Breast epithelium (tissue), 4 donors: ENCODE measurements at regions not wholly inside any gene's neighbourhood (a gene's known extent, or its start where the extent isn't known, plus 50 kb on each side); places are given as distances from the start of the nearest gene placed in this dataset.

ENCODE experiments used
- DNase-seq, 2 donors: peaks; one replicate each; pipeline ENCODE4 v3.0.0-alpha.2; 2019; ENCODE audit warnings: low spot score in 2 of 2
- H3K27ac ChIP-seq, 2 donors: fragments of 200-600 bp; sonication (generic) in 1 of 2; one replicate each; pipeline ENCODE4 v1.5.1; 2016 to 2019; ENCODE audit warnings: mild to moderate bottlenecking in 1 of 2
- H3K27me3 ChIP-seq, 2 donors: fragments of 200-600 bp; sonication (generic) in 1 of 2; one replicate each; pipeline versions ENCODE4 v1.5.1 to v1.6.0; 2017 to 2019; ENCODE audit warnings: control low read depth in 1 of 2, mild to moderate bottlenecking in 1 of 2
- H3K36me3 ChIP-seq: fragments of 200-600 bp; one replicate; pipeline ENCODE4 v1.5.1; 2019
- H3K4me1 ChIP-seq, 2 donors: fragments of 200-600 bp; sonication (generic); one replicate each; pipeline ENCODE4 v1.5.1; 2016 to 2019; ENCODE audit warnings: control low read depth in 1 of 2
- H3K4me3 ChIP-seq, 3 donors: fragments of 200-600 bp; sonication (generic); 1 replicate in 2 of 3; 2 replicates in 1 of 3; pipeline ENCODE4 v1.5.1; 2016 to 2019; ENCODE audit warnings: mild to moderate bottlenecking in 3 of 3, moderate library complexity in 2 of 3
- H3K9me3 ChIP-seq, 2 donors: fragments of 200-600 bp; sonication (generic) in 1 of 2; one replicate each; pipeline ENCODE4 v1.5.1; 2016 to 2019; ENCODE audit warnings: control low read depth in 1 of 2
- CTCF ChIP-seq, 3 donors: fragments of 450-650 bp; IDR thresholded peaks; one replicate each; pipeline ENCODE4 v1.5.1; 2016 to 2017; ENCODE audit warnings: antibody characterized with exemption in 3 of 3, mild to moderate bottlenecking in 3 of 3, moderate library complexity in 3 of 3
- POLR2A ChIP-seq: fragments of 450-650 bp; IDR thresholded peaks from one replicate; pipeline ENCODE4 v1.6.1; 2016; ENCODE audit warnings: antibody characterized with exemption, mild to moderate bottlenecking, moderate library complexity
- POLR2AphosphoS5 ChIP-seq, 3 donors: sonication (generic); formaldehyde crosslinking; IDR thresholded peaks; one replicate each; pipeline ENCODE4 v1.6.1; 2017; ENCODE audit warnings: antibody characterized with exemption in 3 of 3
- intact Hi-C: fragments of 100-400 bp; cut with DNase I; formaldehyde crosslinking; loops from one replicate; pipeline ENCODE4 v1.15.1; 2023; ENCODE audit warnings: low total_unique reads

- no peak overlapping the region for H3K4me3 ChIP-seq
- H3K9me3 ChIP-seq = no peaks in the 10 kb centered on the region
- peak overlapping the region; percentile 29 to 61 for H3K27ac ChIP-seq
- H3K4me1 ChIP-seq = no peaks in the 10 kb centered on the region
- H3K27me3 ChIP-seq = no peaks in the 10 kb centered on the region
- no peaks in the 10 kb centered on the region for H3K36me3 ChIP-seq
- intact Hi-C loops = no loop called here
- no peak for DNase-seq
- TF ChIP-seq CTCF (IDR thresholded peaks at IDR 0.05) = no peak
- no peak for TF ChIP-seq POLR2A
- TF ChIP-seq POLR2AphosphoS5 (IDR thresholded peaks at IDR 0.05) = no peak
Observed at GRCh38 chr10:30185916-30186315, 126.5 kb upstream of the JCAD start.

GRCh38 chr10:30185341-30185740, 126.0 kb upstream of the JCAD start:
- TF ChIP-seq CTCF (IDR thresholded peaks at IDR 0.05) (no peak), POLR2AphosphoS5 (IDR thresholded peaks at IDR 0.05) (no peak), POLR2A (no peak)
- DNase-seq = no peak
- Histone ChIP-seq H3K9me3 (no peaks in the 10 kb centered on the region), H3K27me3 (no peaks in the 10 kb centered on the region), H3K27ac (no peak overlapping the region), H3K4me1 (no peaks in the 10 kb centered on the region), H3K4me3 (no peak overlapping the region), H3K36me3 (no peaks in the 10 kb centered on the region)
- intact Hi-C loops = no loop called here

DNA sequence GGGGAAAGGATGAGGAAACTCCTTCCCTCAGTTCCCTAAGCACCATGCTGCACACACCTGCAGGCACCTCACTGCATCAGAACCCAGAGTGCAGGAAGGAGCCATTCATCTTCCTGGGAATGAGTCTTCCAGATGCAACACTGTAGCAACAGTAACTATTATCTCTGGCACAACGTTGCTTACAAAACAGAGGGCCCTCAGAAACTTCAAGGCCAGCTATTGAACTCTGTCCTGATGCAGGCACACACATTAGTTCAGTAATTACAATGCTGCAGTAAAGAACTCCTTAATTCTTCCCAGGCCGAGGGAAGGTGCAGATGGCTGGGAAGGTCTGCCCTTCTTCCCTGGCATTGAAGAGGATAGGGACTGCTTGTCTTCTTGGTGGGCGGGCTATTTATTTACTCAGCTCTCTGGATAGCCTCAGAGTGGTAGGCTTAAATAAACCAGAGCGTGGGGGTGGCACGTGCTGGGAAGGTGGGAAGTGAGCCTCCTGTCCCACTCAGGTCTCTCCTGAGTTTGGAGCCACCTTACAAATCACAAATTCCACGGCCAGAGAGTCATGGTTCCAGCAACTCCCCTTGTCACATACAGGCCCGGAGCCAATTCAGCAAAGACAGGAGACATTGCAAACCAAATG, 125.1 kb upstream of the JCAD start:
- intact Hi-C loops = no loop called here
- Histone ChIP-seq H3K36me3 (no peaks in the 10 kb centered on the region), H3K27ac (no peak overlapping the region), H3K4me1 (no peaks in the 10 kb centered on the region), H3K4me3 (no peak overlapping the region), H3K9me3 (no peaks in the 10 kb centered on the region), H3K27me3 (no peaks in the 10 kb centered on the region)
- no peak for DNase-seq
- no peak for TF ChIP-seq POLR2A
- TF ChIP-seq POLR2AphosphoS5 (IDR thresholded peaks at IDR 0.05) = no peak
- TF ChIP-seq CTCF (IDR thresholded peaks at IDR 0.05) = no peak

DNA sequence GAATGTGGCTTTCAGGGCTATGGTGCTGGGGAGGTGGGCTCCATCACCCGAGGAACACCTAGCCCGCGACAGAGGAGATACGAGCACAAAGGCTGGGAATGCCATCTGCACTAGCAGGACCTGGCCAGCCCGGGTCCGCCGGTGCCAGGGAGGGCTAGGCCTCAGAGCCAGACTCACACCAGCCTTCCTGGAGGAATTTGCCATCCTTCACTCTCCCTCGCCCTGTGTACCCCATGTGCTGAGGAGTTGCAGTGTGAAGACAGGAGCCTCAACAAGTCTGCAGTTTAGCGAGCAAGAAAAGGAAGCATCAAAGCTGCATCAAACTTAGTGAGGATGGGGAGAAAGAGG, 123.6 kb upstream of the JCAD start:
- no peaks in the 10 kb centered on the region for H3K9me3 ChIP-seq
- intact Hi-C loops = no loop called here
- H3K27ac ChIP-seq = peak overlapping the region; percentile 51 to 84
- H3K27me3 ChIP-seq = no peaks in the 10 kb centered on the region
- no peaks in the 10 kb centered on the region for H3K4me1 ChIP-seq
- DNase-seq = no peak
- no peak overlapping the region for H3K4me3 ChIP-seq
- TF ChIP-seq POLR2AphosphoS5 (IDR thresholded peaks at IDR 0.05) (no peak), CTCF (IDR thresholded peaks at IDR 0.05) (no peak), POLR2A (no peak)
- H3K36me3 ChIP-seq = no peaks in the 10 kb centered on the region

- H3K4me1 ChIP-seq = no peaks in the 10 kb centered on the region
- peak overlapping the region; percentile 51 to 84 for H3K27ac ChIP-seq
- H3K4me3 ChIP-seq = peak overlapping the region in 2 of 3 donors; percentile 0 to 3
- no peaks in the 10 kb centered on the region for H3K27me3 ChIP-seq
- no peaks in the 10 kb centered on the region for H3K9me3 ChIP-seq
- intact Hi-C loops = no loop called here
- no peak for TF ChIP-seq POLR2AphosphoS5 (IDR thresholded peaks at IDR 0.05)
- DNase-seq = no peak
- H3K36me3 ChIP-seq = no peaks in the 10 kb centered on the region
Observed at GRCh38 chr10:30182191-30183054, 123.0 kb upstream of the JCAD start.
